Breast epithelium (tissue), 4 donors: ENCODE measurements at regions not wholly inside any gene's neighbourhood (a gene's known extent, or its start where the extent isn't known, plus 50 kb on each side); places are given as distances from the start of the nearest gene placed in this dataset.
A peak's percentile ranks its signal among the peaks of the same experiment; 100 is the strongest.

Experiments used
- DNase-seq, 2 donors: peaks; one replicate each; pipeline ENCODE4 v3.0.0-alpha.2; 2019; ENCODE audit warnings: low spot score in 2 of 2
- H3K27ac ChIP-seq, 2 donors: fragments of 200-600 bp; sonication (generic) in 1 of 2; one replicate each; pipeline ENCODE4 v1.5.1; 2016 to 2019; ENCODE audit warnings: mild to moderate bottlenecking in 1 of 2
- H3K27me3 ChIP-seq, 2 donors: fragments of 200-600 bp; sonication (generic) in 1 of 2; one replicate each; pipeline versions ENCODE4 v1.5.1 to v1.6.0; 2017 to 2019; ENCODE audit warnings: control low read depth in 1 of 2, mild to moderate bottlenecking in 1 of 2
- H3K36me3 ChIP-seq: fragments of 200-600 bp; one replicate; pipeline ENCODE4 v1.5.1; 2019
- H3K4me1 ChIP-seq, 2 donors: fragments of 200-600 bp; sonication (generic); one replicate each; pipeline ENCODE4 v1.5.1; 2016 to 2019; ENCODE audit warnings: control low read depth in 1 of 2
- H3K4me3 ChIP-seq, 3 donors: fragments of 200-600 bp; sonication (generic); 1 replicate in 2 of 3; 2 replicates in 1 of 3; pipeline ENCODE4 v1.5.1; 2016 to 2019; ENCODE audit warnings: mild to moderate bottlenecking in 3 of 3, moderate library complexity in 2 of 3
- H3K9me3 ChIP-seq, 2 donors: fragments of 200-600 bp; sonication (generic) in 1 of 2; one replicate each; pipeline ENCODE4 v1.5.1; 2016 to 2019; ENCODE audit warnings: control low read depth in 1 of 2
- POLR2A ChIP-seq: fragments of 450-650 bp; IDR thresholded peaks from one replicate; pipeline ENCODE4 v1.6.1; 2016; ENCODE audit warnings: antibody characterized with exemption, mild to moderate bottlenecking, moderate library complexity
- POLR2AphosphoS5 ChIP-seq, 3 donors: sonication (generic); formaldehyde crosslinking; IDR thresholded peaks; one replicate each; pipeline ENCODE4 v1.6.1; 2017; ENCODE audit warnings: antibody characterized with exemption in 3 of 3
- intact Hi-C: fragments of 100-400 bp; cut with DNase I; formaldehyde crosslinking; loops from one replicate; pipeline ENCODE4 v1.15.1; 2023; ENCODE audit warnings: low total_unique reads
- TF ChIP-seq, protein P1 (sequence below), 3 donors: fragments of 450-650 bp; IDR thresholded peaks; one replicate each; pipeline ENCODE4 v1.5.1; 2016 to 2017; ENCODE audit warnings: antibody characterized with exemption in 3 of 3, mild to moderate bottlenecking in 3 of 3, moderate library complexity in 3 of 3

GRCh38 chr14:49194067-49194466 lies 392.1 kb downstream of the RPS29 start:
- TF ChIP-seq POLR2AphosphoS5 (IDR thresholded peaks at IDR 0.05) (no peak), POLR2A (no peak)
- TF ChIP-seq, protein P1, sequence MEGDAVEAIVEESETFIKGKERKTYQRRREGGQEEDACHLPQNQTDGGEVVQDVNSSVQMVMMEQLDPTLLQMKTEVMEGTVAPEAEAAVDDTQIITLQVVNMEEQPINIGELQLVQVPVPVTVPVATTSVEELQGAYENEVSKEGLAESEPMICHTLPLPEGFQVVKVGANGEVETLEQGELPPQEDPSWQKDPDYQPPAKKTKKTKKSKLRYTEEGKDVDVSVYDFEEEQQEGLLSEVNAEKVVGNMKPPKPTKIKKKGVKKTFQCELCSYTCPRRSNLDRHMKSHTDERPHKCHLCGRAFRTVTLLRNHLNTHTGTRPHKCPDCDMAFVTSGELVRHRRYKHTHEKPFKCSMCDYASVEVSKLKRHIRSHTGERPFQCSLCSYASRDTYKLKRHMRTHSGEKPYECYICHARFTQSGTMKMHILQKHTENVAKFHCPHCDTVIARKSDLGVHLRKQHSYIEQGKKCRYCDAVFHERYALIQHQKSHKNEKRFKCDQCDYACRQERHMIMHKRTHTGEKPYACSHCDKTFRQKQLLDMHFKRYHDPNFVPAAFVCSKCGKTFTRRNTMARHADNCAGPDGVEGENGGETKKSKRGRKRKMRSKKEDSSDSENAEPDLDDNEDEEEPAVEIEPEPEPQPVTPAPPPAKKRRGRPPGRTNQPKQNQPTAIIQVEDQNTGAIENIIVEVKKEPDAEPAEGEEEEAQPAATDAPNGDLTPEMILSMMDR (IDR thresholded peaks at IDR 0.05): no peak

GRCh38 chr14:49193332-49194065 lies 392.7 kb downstream of the RPS29 start:
- no peak for TF ChIP-seq POLR2A
- no peak for TF ChIP-seq POLR2AphosphoS5 (IDR thresholded peaks at IDR 0.05)
- TF ChIP-seq, protein P1 (IDR thresholded peaks at IDR 0.05): no peak
- Histone ChIP-seq H3K27ac (peak overlapping the region in 1 of 2 donors; percentile 19), H3K4me1 (no peaks in the 10 kb centered on the region)

More at GRCh38 chr14:49194067-49194466, 392.1 kb downstream of the RPS29 start:
- no peak overlapping the region for H3K4me3 ChIP-seq
- H3K4me1 ChIP-seq: no peaks in the 10 kb centered on the region
- peak overlapping the region in 1 of 2 donors; percentile 19 for H3K27ac ChIP-seq
- H3K9me3 ChIP-seq: no peaks in the 10 kb centered on the region
- H3K27me3 ChIP-seq: no peaks in the 10 kb centered on the region
- no peaks in the 10 kb centered on the region for H3K36me3 ChIP-seq
- intact Hi-C loops: loop anchor here (5.0 kb wide), 1 partner anchor 267 kb away; no protein-coding TSS in a partner anchor
- no peak for DNase-seq

DNA sequence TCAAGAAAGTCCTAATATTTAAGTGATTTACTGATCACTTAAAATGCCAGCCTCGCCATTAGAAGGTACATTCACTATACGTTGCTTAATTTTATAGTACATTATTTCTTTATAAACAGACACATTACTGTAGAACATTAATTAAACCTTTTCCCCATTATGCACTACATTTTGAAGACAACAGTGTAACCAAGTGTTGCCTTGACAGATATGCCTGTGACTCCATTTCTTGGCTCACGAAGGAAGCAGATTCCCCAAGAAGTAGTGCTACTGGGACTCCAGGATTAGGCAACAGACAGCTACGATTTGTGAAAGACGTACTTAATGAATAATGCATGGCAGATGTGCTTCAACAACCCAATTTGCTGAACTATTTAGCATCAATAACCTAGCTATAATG lies 394.8 kb downstream of the RPS29 start:
- Histone ChIP-seq H3K27me3 (no peaks in the 10 kb centered on the region), H3K27ac (no peak overlapping the region), H3K4me1 (no peaks in the 10 kb centered on the region), H3K4me3 (no peak overlapping the region), H3K36me3 (no peaks in the 10 kb centered on the region), H3K9me3 (peaks cover 0 to 4% of the 10 kb centered on the region in 2 donors)
- TF ChIP-seq, protein P1 (IDR thresholded peaks at IDR 0.05): no peak
- no peak for TF ChIP-seq POLR2AphosphoS5 (IDR thresholded peaks at IDR 0.05)
- no peak for TF ChIP-seq POLR2A
- DNase-seq: no peak
- intact Hi-C loops: loop anchor here (5.0 kb wide), 1 partner anchor 264 kb away; no protein-coding TSS in a partner anchor

More at GRCh38 chr14:49193332-49194065, 392.7 kb downstream of the RPS29 start:
- Histone ChIP-seq H3K4me3 (no peak overlapping the region), H3K9me3 (no peaks in the 10 kb centered on the region), H3K36me3 (no peaks in the 10 kb centered on the region), H3K27me3 (no peaks in the 10 kb centered on the region)
- no peak for DNase-seq
- intact Hi-C loops: loop anchor here (5.0 kb wide), 1 partner anchor 266 kb away; no protein-coding TSS in a partner anchor

- Histone ChIP-seq H3K4me3 (no peak overlapping the region), H3K27ac (no peak overlapping the region), H3K4me1 (no peaks in the 10 kb centered on the region), H3K9me3 (peaks cover 0 to 4% of the 10 kb centered on the region in 2 donors), H3K36me3 (no peaks in the 10 kb centered on the region), H3K27me3 (no peaks in the 10 kb centered on the region)
- intact Hi-C loops: no loop called here
- TF ChIP-seq, protein P1 (IDR thresholded peaks at IDR 0.05): no peak
- TF ChIP-seq POLR2AphosphoS5 (IDR thresholded peaks at IDR 0.05) (no peak), POLR2A (no peak)
- no peak for DNase-seq
Observed at GRCh38 chr14:49189375-49189774, 396.8 kb downstream of the RPS29 start.

- Histone ChIP-seq H3K4me1 (no peaks in the 10 kb centered on the region), H3K9me3 (peaks cover 4 to 6% of the 10 kb centered on the region in 2 donors), H3K36me3 (no peaks in the 10 kb centered on the region), H3K27ac (no peak overlapping the region), H3K27me3 (no peaks in the 10 kb centered on the region), H3K4me3 (no peak overlapping the region)
- TF ChIP-seq POLR2A: no peak
- no peak for TF ChIP-seq POLR2AphosphoS5 (IDR thresholded peaks at IDR 0.05)
- TF ChIP-seq, protein P1 (IDR thresholded peaks at IDR 0.05): no peak
- intact Hi-C loops: no loop called here
- no peak for DNase-seq
Observed at GRCh38 chr14:49187799-49188198, 398.4 kb downstream of the RPS29 start.
